Spleen (tissue), 7 donors: ENCODE measurements at regions not wholly inside any gene's neighbourhood (a gene's known extent, or its start where the extent isn't known, plus 50 kb on each side); places are given as distances from the start of the nearest gene placed in this dataset.

ENCODE experiments used
- POLR2A ChIP-seq, 3 donors: fragments of 450-650 bp; IDR thresholded peaks; one replicate each; pipeline ENCODE4 v1.5.1; 2017; ENCODE audit warnings: antibody characterized with exemption in 3 of 3, mild to moderate bottlenecking in 1 of 3
- POLR2AphosphoS5 ChIP-seq, 3 donors: sonication (generic); formaldehyde crosslinking; IDR thresholded peaks; one replicate each; pipeline ENCODE4 v1.5.1; 2017; ENCODE audit warnings: antibody characterized with exemption in 3 of 3
- TF ChIP-seq, protein P1 (sequence below), 11 experiments: fragments of 200-600 bp in 7 of 11; fragments of 450-650 bp in 4 of 11; sonication (generic) in 4 of 11; IDR thresholded peaks in 8 of 11; conservative IDR thresholded peaks in 3 of 11; 1 replicate in 7 of 11; 2 replicates in 4 of 11; pipeline versions ENCODE4 v1.4.0 to v1.8.0; 2016 to 2021; ENCODE audit warnings: antibody characterized with exemption in 11 of 11, inconsistent platforms in 4 of 11, mild to moderate bottlenecking in 1 of 11
- donor health status: DM: no; HTN: no; CAD: no; lungs with moderate emphysema.
- donor health status: DM: no; HTN: no; CAD: no.
- donor health status: DM: no; HTN: no; CAD: no.

DNA sequence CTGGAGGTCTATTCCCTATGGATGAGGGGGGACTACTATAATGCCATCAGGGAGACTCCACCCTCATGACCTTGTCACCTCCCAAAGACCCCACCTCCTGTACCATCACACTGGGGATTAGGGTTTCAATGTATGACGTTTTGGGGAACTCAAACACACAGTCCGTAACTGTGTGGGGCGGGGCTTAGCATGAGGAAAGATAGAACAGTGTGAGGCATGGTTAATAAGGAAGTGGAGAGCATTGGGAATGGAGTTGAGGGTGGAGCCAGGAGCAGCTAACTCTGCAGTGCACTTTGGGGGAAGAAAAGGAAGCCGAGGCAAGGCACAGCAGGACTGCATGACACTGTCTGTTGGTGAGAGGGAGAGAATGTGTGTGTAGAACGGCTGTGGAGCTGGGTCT lies 90.9 kb upstream of the AGBL1 start:
- TF ChIP-seq, protein P1, sequence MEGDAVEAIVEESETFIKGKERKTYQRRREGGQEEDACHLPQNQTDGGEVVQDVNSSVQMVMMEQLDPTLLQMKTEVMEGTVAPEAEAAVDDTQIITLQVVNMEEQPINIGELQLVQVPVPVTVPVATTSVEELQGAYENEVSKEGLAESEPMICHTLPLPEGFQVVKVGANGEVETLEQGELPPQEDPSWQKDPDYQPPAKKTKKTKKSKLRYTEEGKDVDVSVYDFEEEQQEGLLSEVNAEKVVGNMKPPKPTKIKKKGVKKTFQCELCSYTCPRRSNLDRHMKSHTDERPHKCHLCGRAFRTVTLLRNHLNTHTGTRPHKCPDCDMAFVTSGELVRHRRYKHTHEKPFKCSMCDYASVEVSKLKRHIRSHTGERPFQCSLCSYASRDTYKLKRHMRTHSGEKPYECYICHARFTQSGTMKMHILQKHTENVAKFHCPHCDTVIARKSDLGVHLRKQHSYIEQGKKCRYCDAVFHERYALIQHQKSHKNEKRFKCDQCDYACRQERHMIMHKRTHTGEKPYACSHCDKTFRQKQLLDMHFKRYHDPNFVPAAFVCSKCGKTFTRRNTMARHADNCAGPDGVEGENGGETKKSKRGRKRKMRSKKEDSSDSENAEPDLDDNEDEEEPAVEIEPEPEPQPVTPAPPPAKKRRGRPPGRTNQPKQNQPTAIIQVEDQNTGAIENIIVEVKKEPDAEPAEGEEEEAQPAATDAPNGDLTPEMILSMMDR (IDR thresholded peaks at IDR 0.05 in 8 of 11, conservative IDR thresholded peaks at IDR 0.05 in 3 of 11) = no peak
- TF ChIP-seq POLR2A (IDR thresholded peaks at IDR 0.05) (no peak), POLR2AphosphoS5 (IDR thresholded peaks at IDR 0.05) (no peak)
